Heart left ventricle (tissue), 16 donors: ENCODE measurements at regions not wholly inside any gene's neighbourhood (a gene's known extent, or its start where the extent isn't known, plus 50 kb on each side); places are given as distances from the start of the nearest gene placed in this dataset.
A peak's percentile ranks its signal among the peaks of the same experiment; 100 is the strongest.

ENCODE experiments used
- ATAC-seq, 4 donors: fragments of 200-7000 bp; cut with Tn5 transposase; one replicate each; pipeline ENCODE4 v1.9.1; 2020 to 2022; ENCODE audit warnings: moderate library complexity in 4 of 4, mild to moderate bottlenecking in 3 of 4, moderate number of reproducible peaks in 1 of 4
- DNase-seq, 5 donors: peaks; one replicate each; pipeline ENCODE4 v3.0.0-alpha.2; 2020
- H3K27ac ChIP-seq, 12 donors: fragments of 200-600 bp; sonication (generic) in 4 of 12; one replicate each; pipeline versions ENCODE4 v1.5.0 to v1.8.0; 2016 to 2022; ENCODE audit warnings: mild to moderate bottlenecking in 2 of 12
- H3K27me3 ChIP-seq, 9 donors: fragments of 200-600 bp; sonication (generic) in 2 of 9; one replicate each; pipeline versions ENCODE4 v1.5.1 to v1.8.0; 2016 to 2022; ENCODE audit warnings: mild to moderate bottlenecking in 3 of 9
- H3K36me3 ChIP-seq, 9 donors: fragments of 200-600 bp; sonication (generic) in 2 of 9; one replicate each; pipeline versions ENCODE4 v1.5.0 to v1.8.0; 2018 to 2022; ENCODE audit warnings: mild to moderate bottlenecking in 2 of 9
- H3K4me1 ChIP-seq, 12 donors: fragments of 200-600 bp; sonication (generic) in 4 of 12; one replicate each; pipeline versions ENCODE4 v1.5.0 to v1.8.0; 2016 to 2022; ENCODE audit warnings: mild to moderate bottlenecking in 3 of 12
- H3K4me3 ChIP-seq, 12 donors: fragments of 200-600 bp; sonication (generic) in 4 of 12; one replicate each; pipeline versions ENCODE4 v1.5.0 to v1.8.0; 2017 to 2022; ENCODE audit warnings: mild to moderate bottlenecking in 9 of 12, moderate library complexity in 4 of 12
- H3K9me3 ChIP-seq, 12 donors: fragments of 200-600 bp; sonication (generic) in 4 of 12; one replicate each; pipeline versions ENCODE4 v1.5.0 to v1.8.0; 2016 to 2022; ENCODE audit warnings: mild to moderate bottlenecking in 1 of 12
- POLR2A ChIP-seq, 2 donors: fragments of 450-650 bp; IDR thresholded peaks; one replicate each; pipeline ENCODE4 v1.6.1; 2017; ENCODE audit warnings: antibody characterized with exemption in 2 of 2, mild to moderate bottlenecking in 2 of 2, moderate library complexity in 2 of 2
- WGBS, 4 donors: extraction: QIAGEN DNeasy Blood & Tissue Kit in 2 of 4; methylation state at CpG; one replicate each; pipeline versions ENCODE4 v1.1.5 to v1.1.7; 2013 to 2018; 5-methylcytosine and 5-hydroxymethylcytosine counted together
- intact Hi-C, 10 donors: fragments of 100-400 bp; cut with DNase I; formaldehyde crosslinking; loops; one replicate each; pipeline versions ENCODE4 v1.11.1 to v1.14.2; 2022
- TF ChIP-seq, protein P1 (sequence below), 12 donors: fragments of 200-600 bp; sonication (generic) in 4 of 12; IDR thresholded peaks; one replicate each; pipeline versions ENCODE4 v1.5.0 to v1.8.0; 2018 to 2022; ENCODE audit warnings: antibody characterized with exemption in 12 of 12, mild to moderate bottlenecking in 5 of 12
- donor health status: ischemic (EF 13 %, LVEDD 7.1; RV severe dilation, severe dysfunction).
- donor health status: healthy with polysubstance abuse.
- donor health status: DM: no; HTN: yes; CAD: no.
- donor health status: DM: no; HTN: no; CAD: no.
- donor health status: ischemic (EF 25% LVEDD 6.9; RV normal size, moderate dysfunction).
- donor health status: ischemic (EF 25% LVEDD 5.7; RV mildly dilated, moderate dysfunction).
- donor health status: healthy.
- donor health status: DM: yes; HTN: yes; CAD: no.
- donor health status: ischemic (EF 35%, LVEDD 5.7; RV mildly dilated, moderate dysfunction).
- donor health status: nonischemic (EF 11% LVEDD 7.7; RV severe dilation, severe dysfunction).
- donor health status: DM: yes; HTN: yes; CAD: no.
- donor health status: PGD.
- donor health status: ischemic (EF 29% LVEDD 5.4; RV normal size, mild dysfunction).
- donor health status: nonischemic (EF 23%, LVEDD 6.1; RV moderate dilation, normal function).

DNA sequence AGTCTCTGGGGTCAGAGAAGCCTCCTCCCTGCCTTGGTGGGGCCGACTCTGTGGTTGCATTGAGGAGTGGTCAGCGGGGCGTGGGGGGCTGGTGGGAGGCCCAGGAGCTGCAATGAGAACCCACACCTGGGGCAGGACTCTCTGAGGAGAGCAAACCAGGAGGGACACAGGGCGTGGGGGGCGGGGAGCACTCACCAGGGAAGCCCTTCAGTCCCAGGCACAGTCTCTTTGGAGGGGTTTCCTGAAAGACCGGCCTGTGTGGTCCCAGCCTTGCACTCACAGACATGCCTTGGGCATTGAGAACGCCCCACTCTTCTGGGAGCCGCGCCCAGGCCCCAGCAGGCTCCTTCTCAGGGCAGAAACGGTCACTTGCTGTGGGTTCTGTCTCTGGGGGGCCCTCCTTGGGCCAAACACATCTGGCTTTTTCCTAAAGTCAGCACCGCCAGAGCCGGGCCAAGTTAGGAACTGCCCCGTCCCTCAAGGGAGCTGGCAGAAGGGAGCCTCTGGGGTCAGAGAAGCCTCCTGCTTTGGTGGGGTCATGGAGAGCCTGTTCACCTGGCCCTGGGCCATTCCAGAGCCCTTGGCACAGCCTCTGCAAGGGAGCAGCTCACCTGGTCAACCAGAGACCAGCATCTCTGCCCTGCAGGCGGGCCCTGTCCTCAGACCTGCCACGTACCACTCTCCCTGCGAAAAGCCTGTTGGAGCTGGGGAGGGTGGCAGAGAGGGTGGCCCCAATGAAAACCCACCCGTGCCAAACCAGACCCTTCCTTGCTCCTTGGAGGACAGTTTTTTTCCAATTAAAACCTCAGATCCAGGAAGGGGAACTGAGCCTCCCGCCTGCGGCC is 59.9 kb upstream of the TTC34 start:
- TF ChIP-seq, protein P1, sequence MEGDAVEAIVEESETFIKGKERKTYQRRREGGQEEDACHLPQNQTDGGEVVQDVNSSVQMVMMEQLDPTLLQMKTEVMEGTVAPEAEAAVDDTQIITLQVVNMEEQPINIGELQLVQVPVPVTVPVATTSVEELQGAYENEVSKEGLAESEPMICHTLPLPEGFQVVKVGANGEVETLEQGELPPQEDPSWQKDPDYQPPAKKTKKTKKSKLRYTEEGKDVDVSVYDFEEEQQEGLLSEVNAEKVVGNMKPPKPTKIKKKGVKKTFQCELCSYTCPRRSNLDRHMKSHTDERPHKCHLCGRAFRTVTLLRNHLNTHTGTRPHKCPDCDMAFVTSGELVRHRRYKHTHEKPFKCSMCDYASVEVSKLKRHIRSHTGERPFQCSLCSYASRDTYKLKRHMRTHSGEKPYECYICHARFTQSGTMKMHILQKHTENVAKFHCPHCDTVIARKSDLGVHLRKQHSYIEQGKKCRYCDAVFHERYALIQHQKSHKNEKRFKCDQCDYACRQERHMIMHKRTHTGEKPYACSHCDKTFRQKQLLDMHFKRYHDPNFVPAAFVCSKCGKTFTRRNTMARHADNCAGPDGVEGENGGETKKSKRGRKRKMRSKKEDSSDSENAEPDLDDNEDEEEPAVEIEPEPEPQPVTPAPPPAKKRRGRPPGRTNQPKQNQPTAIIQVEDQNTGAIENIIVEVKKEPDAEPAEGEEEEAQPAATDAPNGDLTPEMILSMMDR (IDR thresholded peaks at IDR 0.05), result no peak
- TF ChIP-seq POLR2A (IDR thresholded peaks at IDR 0.05), result no peak
- Histone ChIP-seq H3K27me3 (peaks cover 0 to 54% (median 9%) of the 10 kb centered on the region in 9 donors), H3K4me1 (no peaks in the 10 kb centered on the region), H3K36me3 (no peaks in the 10 kb centered on the region), H3K27ac (no peak overlapping the region), H3K4me3 (no peak overlapping the region), H3K9me3 (no peaks in the 10 kb centered on the region)
- DNase-seq (peak in 2 of 5 donors; percentile 18 to 34), ATAC-seq (no peak)
- intact Hi-C loops, result no loop called here
- WGBS, 4 donors, result 69 to 82% (median 82%) methylated on average over 9 to 19 of the region's 19 CpGs

DNA sequence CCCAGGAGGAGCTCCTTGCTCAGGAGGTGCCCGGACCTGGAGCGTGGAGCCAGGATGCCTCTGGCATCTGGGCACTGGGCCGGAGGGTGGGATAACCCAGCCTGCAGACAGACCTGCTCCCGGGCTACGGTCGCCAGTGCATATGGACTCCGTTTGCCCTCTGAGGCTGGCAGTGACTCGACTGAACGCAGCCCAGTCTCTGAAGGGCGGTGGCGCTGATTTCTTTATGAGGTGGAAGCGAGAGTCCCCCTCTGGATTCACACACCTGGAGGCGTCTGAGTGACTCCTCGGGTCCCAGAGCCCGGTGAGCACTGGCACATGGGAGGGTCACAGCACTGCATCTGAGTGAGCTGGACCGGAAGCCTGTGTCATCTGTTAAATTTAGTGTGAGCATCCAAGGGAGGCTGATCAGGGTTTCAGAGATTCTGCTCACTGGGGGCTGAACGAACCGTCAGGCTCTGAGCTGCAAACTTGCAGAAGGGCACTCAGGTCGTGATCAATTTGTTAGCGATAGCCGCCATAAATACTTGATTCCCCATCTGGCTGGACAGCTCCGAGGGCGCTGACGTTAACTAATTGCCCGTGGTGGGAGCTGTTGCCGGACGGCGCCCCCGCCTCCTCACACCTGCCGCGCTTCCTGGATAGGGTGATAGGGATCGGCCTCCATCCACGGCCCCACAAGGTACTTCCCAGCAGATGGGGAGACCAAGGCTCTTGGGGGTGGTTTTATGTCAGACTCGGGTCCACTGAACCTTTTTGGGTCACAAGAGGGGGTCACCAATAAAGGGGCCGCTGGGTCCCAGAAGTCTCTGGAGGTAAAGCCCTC is 60.7 kb upstream of the TTC34 start:
- Histone ChIP-seq H3K27me3 (peaks cover 0 to 52% (median 7%) of the 10 kb centered on the region in 9 donors), H3K4me1 (no peaks in the 10 kb centered on the region), H3K9me3 (no peaks in the 10 kb centered on the region), H3K36me3 (no peaks in the 10 kb centered on the region), H3K4me3 (no peak overlapping the region), H3K27ac (no peak overlapping the region)
- TF ChIP-seq, protein P1 (IDR thresholded peaks at IDR 0.05), result no peak
- no peak for TF ChIP-seq POLR2A (IDR thresholded peaks at IDR 0.05)
- ATAC-seq (no peak), DNase-seq (peak in 3 of 5 donors; percentile 5 to 47 (median 9))
- WGBS, 4 donors, result 72 to 84% (median 74%) methylated on average over 23 to 35 of the region's 35 CpGs
- intact Hi-C loops, result no loop called here

DNA sequence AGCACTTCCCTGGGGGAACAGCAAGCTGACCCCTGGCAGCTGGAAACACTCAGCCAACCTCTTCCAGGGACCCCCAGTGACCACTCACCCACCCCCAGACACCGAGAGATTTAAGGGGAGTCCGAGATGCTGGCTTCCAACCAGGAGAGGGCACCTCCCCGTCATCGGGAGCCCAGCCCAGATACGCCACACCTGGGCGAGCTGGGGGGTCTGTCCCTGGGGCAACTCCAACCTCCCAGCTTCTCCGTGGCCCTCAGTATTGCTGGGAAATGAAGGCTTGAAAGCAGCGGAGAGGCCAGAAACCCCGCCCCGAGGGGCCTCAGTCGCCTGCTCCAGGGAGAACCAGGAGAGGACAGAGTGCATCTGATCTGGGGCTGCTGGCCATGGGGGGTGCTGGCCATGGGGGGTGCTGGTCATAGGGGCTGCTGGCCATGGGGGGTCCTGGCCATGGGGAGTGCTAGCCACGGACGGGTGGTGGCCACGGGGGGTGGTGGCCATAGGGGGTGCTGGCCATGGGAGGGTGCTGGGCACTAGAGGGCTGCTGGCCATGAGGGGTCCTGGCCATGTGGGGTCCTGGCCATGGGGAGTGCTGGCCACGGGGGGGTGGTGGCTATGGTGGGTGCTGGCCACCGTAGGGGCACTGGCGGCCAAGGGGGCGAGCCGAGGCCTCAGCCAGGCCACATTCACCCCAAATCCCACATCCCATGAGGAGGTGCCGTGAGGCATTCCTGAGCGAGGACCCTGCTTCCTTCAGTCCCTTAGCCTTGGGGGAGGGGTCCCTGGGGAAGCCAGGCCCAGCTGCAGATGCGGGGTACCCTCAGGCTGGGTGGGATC is 61.5 kb upstream of the TTC34 start:
- H3K4me1 ChIP-seq, result no peaks in the 10 kb centered on the region
- intact Hi-C loops, result no loop called here
- ATAC-seq, result peak in 1 of 4 donors; percentile 5
- no peak for TF ChIP-seq POLR2A (IDR thresholded peaks at IDR 0.05)
- TF ChIP-seq, protein P1 (IDR thresholded peaks at IDR 0.05), result no peak
- H3K27me3 ChIP-seq, result peaks cover 0 to 53% (median 7%) of the 10 kb centered on the region in 9 donors
- no peak overlapping the region for H3K4me3 ChIP-seq
- WGBS, 4 donors, result 81 to 89% (median 85%) methylated on average over 4 to 22 of the region's 22 CpGs
- DNase-seq, result peak in 2 of 5 donors; percentile 18 to 44
- H3K27ac ChIP-seq, result no peak overlapping the region
- H3K9me3 ChIP-seq, result no peaks in the 10 kb centered on the region
- H3K36me3 ChIP-seq, result no peaks in the 10 kb centered on the region
